ENCODE measurements at regions not wholly inside any gene's neighbourhood (a gene's known extent, or its start where the extent isn't known, plus 50 kb on each side); places are given as distances from the start of the nearest gene placed in this dataset.
"Not testable (repeated sequence)": the region's sequence is repeated elsewhere in the genome, so short reads cannot be mapped to it uniquely, and the experiment has no call there.

GRCh38 chr9:87371795-87372355 lies 125.8 kb upstream of the DAPK1 start:
- intact Hi-C loops (cut with DNase I; ENCODE audit: low total_unique reads), result no loop called here
- TF ChIP-seq, protein P1, sequence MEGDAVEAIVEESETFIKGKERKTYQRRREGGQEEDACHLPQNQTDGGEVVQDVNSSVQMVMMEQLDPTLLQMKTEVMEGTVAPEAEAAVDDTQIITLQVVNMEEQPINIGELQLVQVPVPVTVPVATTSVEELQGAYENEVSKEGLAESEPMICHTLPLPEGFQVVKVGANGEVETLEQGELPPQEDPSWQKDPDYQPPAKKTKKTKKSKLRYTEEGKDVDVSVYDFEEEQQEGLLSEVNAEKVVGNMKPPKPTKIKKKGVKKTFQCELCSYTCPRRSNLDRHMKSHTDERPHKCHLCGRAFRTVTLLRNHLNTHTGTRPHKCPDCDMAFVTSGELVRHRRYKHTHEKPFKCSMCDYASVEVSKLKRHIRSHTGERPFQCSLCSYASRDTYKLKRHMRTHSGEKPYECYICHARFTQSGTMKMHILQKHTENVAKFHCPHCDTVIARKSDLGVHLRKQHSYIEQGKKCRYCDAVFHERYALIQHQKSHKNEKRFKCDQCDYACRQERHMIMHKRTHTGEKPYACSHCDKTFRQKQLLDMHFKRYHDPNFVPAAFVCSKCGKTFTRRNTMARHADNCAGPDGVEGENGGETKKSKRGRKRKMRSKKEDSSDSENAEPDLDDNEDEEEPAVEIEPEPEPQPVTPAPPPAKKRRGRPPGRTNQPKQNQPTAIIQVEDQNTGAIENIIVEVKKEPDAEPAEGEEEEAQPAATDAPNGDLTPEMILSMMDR (IDR thresholded peaks at IDR 0.05), result no peak

GRCh38 chr9:87372356-87372851 lies 125.3 kb upstream of the DAPK1 start:
- TF ChIP-seq, protein P1 (IDR thresholded peaks at IDR 0.05), result no peak
- DNase-seq, result no peak

More at GRCh38 chr9:87371795-87372355, 125.8 kb upstream of the DAPK1 start:
- no peak overlapping the region for H3K4me3 ChIP-seq
- H3K36me3 ChIP-seq, result no peaks in the 10 kb centered on the region
- DNase-seq, result no peak
- H3K27ac ChIP-seq, result no peak overlapping the region
- H3K27me3 ChIP-seq, result no peaks in the 10 kb centered on the region
- H3K4me1 ChIP-seq, result peaks cover 0 to 31% (median 7%) of the 10 kb centered on the region in 4 donors
- no peaks in the 10 kb centered on the region for H3K9me3 ChIP-seq

DNA sequence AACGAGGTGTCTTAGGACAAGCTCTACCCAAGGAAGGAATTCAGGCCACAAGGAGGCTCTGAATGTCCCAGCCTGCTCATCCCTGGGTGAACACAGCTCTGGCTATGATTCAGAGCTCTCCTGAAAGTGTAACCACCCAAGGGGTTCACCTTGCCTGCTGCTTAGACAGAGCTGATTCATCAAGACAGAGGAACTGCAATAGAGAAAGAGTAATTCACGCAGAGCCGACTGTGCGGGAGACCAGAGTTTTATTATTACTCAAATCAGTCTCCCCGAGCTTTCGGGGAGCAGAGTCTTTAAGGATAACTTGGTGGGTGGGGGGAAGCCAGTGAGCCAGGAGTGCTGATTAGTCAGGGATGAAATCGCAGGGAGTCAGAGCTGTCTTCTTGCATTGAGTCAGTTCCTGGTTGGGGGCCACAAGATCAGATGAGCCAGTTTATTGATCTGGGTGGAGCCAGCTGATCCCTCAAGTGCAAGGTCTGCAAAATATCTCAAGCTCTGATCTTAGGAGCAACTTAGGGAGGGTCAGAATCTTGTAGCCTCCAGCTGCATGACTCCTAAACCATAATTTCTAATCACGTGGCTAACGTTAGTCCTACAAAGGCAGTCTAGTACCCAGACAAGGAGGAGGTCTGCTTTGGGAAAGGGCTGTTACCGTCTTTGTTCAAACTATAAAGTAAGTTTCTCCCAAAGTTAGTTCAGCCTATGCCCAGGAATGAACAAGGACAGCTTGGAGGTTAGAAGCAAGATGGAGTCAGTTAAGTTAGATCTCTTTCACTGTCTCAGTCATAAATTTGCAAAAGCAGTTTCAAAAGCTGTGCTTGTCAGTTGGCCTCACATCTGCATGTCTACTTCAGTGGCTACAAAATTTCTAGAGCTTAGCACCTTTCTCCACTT lies 123.4 kb upstream of the DAPK1 start:
- H3K27me3 ChIP-seq; H3K9me3 ChIP-seq; DNase-seq; intact Hi-C loops (cut with DNase I; ENCODE audit: low total_unique reads); H3K36me3 ChIP-seq; H3K27ac ChIP-seq; H3K4me3 ChIP-seq: not testable (repeated sequence)
- peaks cover 0 to 26% (median 7%) of the 10 kb centered on the region in 4 donors for H3K4me1 ChIP-seq

More at GRCh38 chr9:87372356-87372851, 125.3 kb upstream of the DAPK1 start:
- Histone ChIP-seq H3K36me3 (no peaks in the 10 kb centered on the region), H3K27ac (no peak overlapping the region), H3K4me1 (peaks cover 0 to 31% (median 7%) of the 10 kb centered on the region in 4 donors), H3K4me3 (no peak overlapping the region), H3K9me3 (no peaks in the 10 kb centered on the region), H3K27me3 (no peaks in the 10 kb centered on the region)
- intact Hi-C loops (cut with DNase I; ENCODE audit: low total_unique reads), result no loop called here

GRCh38 chr9:87375397-87376073 lies 122.1 kb upstream of the DAPK1 start:
- no peak overlapping the region for H3K4me3 ChIP-seq
- no peak for DNase-seq
- TF ChIP-seq, protein P1 (IDR thresholded peaks at IDR 0.05), result no peak
- H3K4me1 ChIP-seq, result peaks cover 0 to 25% (median 7%) of the 10 kb centered on the region in 4 donors
- H3K27ac ChIP-seq, result no peak overlapping the region
- intact Hi-C loops (cut with DNase I; ENCODE audit: low total_unique reads), result no loop called here
- H3K27me3 ChIP-seq, result no peaks in the 10 kb centered on the region
- H3K36me3 ChIP-seq, result no peaks in the 10 kb centered on the region
- H3K9me3 ChIP-seq, result no peaks in the 10 kb centered on the region

GRCh38 chr9:87378676-87379075 lies 119.0 kb upstream of the DAPK1 start:
- Histone ChIP-seq H3K4me1 (peaks cover 0 to 46% (median 23%) of the 10 kb centered on the region in 4 donors), H3K36me3 (no peaks in the 10 kb centered on the region), H3K9me3 (no peaks in the 10 kb centered on the region), H3K27me3 (no peaks in the 10 kb centered on the region), H3K4me3 (no peak overlapping the region), H3K27ac (no peak overlapping the region)
- intact Hi-C loops (cut with DNase I; ENCODE audit: low total_unique reads), result no loop called here
- DNase-seq, result no peak
- TF ChIP-seq, protein P1 (IDR thresholded peaks at IDR 0.05), result no peak

Measured in tibial artery (tissue), 4 donors.